Heart left ventricle (tissue), 13 donors: ENCODE measurements at regions not wholly inside any gene's neighbourhood (a gene's known extent, or its start where the extent isn't known, plus 50 kb on each side); places are given as distances from the start of the nearest gene placed in this dataset.

Experiments used
- POLR2A ChIP-seq, 2 donors: fragments of 450-650 bp; IDR thresholded peaks; one replicate each; pipeline ENCODE4 v1.6.1; 2017; ENCODE audit warnings: antibody characterized with exemption in 2 of 2, mild to moderate bottlenecking in 2 of 2, moderate library complexity in 2 of 2
- TF ChIP-seq, protein P1 (sequence below), 12 donors: fragments of 200-600 bp; sonication (generic) in 4 of 12; IDR thresholded peaks; one replicate each; pipeline versions ENCODE4 v1.5.0 to v1.8.0; 2018 to 2022; ENCODE audit warnings: antibody characterized with exemption in 12 of 12, mild to moderate bottlenecking in 5 of 12
- donor health status: ischemic (EF 13 %, LVEDD 7.1; RV severe dilation, severe dysfunction).
- donor health status: DM: no; HTN: yes; CAD: no.
- donor health status: DM: no; HTN: no; CAD: no.
- donor health status: ischemic (EF 25% LVEDD 6.9; RV normal size, moderate dysfunction).
- donor health status: ischemic (EF 25% LVEDD 5.7; RV mildly dilated, moderate dysfunction).
- donor health status: ischemic (EF 35%, LVEDD 5.7; RV mildly dilated, moderate dysfunction).
- donor health status: nonischemic (EF 11% LVEDD 7.7; RV severe dilation, severe dysfunction).
- donor health status: DM: yes; HTN: yes; CAD: no.
- donor health status: PGD.
- donor health status: ischemic (EF 29% LVEDD 5.4; RV normal size, mild dysfunction).
- donor health status: nonischemic (EF 23%, LVEDD 6.1; RV moderate dilation, normal function).

GRCh38 chr6:74369556-74369993 lies 673.6 kb downstream of the CD109 start:
- TF ChIP-seq POLR2A (IDR thresholded peaks at IDR 0.05), result no peak
- TF ChIP-seq, protein P1, sequence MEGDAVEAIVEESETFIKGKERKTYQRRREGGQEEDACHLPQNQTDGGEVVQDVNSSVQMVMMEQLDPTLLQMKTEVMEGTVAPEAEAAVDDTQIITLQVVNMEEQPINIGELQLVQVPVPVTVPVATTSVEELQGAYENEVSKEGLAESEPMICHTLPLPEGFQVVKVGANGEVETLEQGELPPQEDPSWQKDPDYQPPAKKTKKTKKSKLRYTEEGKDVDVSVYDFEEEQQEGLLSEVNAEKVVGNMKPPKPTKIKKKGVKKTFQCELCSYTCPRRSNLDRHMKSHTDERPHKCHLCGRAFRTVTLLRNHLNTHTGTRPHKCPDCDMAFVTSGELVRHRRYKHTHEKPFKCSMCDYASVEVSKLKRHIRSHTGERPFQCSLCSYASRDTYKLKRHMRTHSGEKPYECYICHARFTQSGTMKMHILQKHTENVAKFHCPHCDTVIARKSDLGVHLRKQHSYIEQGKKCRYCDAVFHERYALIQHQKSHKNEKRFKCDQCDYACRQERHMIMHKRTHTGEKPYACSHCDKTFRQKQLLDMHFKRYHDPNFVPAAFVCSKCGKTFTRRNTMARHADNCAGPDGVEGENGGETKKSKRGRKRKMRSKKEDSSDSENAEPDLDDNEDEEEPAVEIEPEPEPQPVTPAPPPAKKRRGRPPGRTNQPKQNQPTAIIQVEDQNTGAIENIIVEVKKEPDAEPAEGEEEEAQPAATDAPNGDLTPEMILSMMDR (IDR thresholded peaks at IDR 0.05), result no peak
